Fibroblast of skin of abdomen (primary cell): ENCODE measurements at regions not wholly inside any gene's neighbourhood (a gene's known extent, or its start where the extent isn't known, plus 50 kb on each side); places are given as distances from the start of the nearest gene placed in this dataset.
"Not testable (repeated sequence)": the region's sequence is repeated elsewhere in the genome, so short reads cannot be mapped to it uniquely, and the experiment has no call there.

ENCODE experiments used
- DNase-seq: peaks from one replicate; pipeline ENCODE4 v3.0.0-alpha.2; 2013

- DNase-seq = no peak
These were observed 305.2 kb upstream of the MIS18BP1 start for GRCh38 chr14:45558183-45558582.

GRCh38 chr14:45553981-45554380, 301.0 kb upstream of the MIS18BP1 start:
- no peak for DNase-seq

GRCh38 chr14:45551240-45551820, 298.3 kb upstream of the MIS18BP1 start:
- not testable (repeated sequence) for DNase-seq

- no peak for DNase-seq
These were observed 278.0 kb upstream of the MIS18BP1 start for GRCh38 chr14:45531022-45531421.

GRCh38 chr14:45526715-45527549, 273.9 kb upstream of the MIS18BP1 start:
- no peak for DNase-seq

GRCh38 chr14:45519766-45520165, 266.8 kb upstream of the MIS18BP1 start:
- DNase-seq = no peak

- DNase-seq = no peak
These were observed 239.9 kb upstream of the MIS18BP1 start for GRCh38 chr14:45492876-45493275.

- DNase-seq = no peak
These were observed 238.9 kb upstream of the MIS18BP1 start for GRCh38 chr14:45491914-45492313.

- no peak for DNase-seq
These were observed 233.6 kb upstream of the MIS18BP1 start for GRCh38 chr14:45486599-45486998.

- DNase-seq = no peak
These were observed 214.0 kb upstream of the MIS18BP1 start for GRCh38 chr14:45467023-45467422.

GRCh38 chr14:45434221-45434620, 181.2 kb upstream of the MIS18BP1 start:
- no peak for DNase-seq

- peak; percentile 24 for DNase-seq
These were observed 173.8 kb upstream of the MIS18BP1 start for GRCh38 chr14:45426685-45427282.

- DNase-seq = no peak
These were observed 153.9 kb upstream of the MIS18BP1 start for GRCh38 chr14:45406942-45407341.

- DNase-seq = no peak
These were observed 148.1 kb upstream of the MIS18BP1 start for GRCh38 chr14:45400950-45401640.

GRCh38 chr14:45400509-45400908, 147.5 kb upstream of the MIS18BP1 start:
- DNase-seq = no peak

- DNase-seq = no peak
These were observed 128.1 kb upstream of the MIS18BP1 start for GRCh38 chr14:45381091-45381490.

- peak; percentile 8 for DNase-seq
These were observed 124.2 kb upstream of the MIS18BP1 start for GRCh38 chr14:45377166-45377565.

GRCh38 chr14:45373877-45374276, 120.9 kb upstream of the MIS18BP1 start:
- no peak for DNase-seq

GRCh38 chr14:45364565-45365156, 111.7 kb upstream of the MIS18BP1 start:
- no peak for DNase-seq

- DNase-seq = no peak
These were observed 109.5 kb upstream of the MIS18BP1 start for GRCh38 chr14:45362505-45362904.

GRCh38 chr14:45361727-45362126, 108.7 kb upstream of the MIS18BP1 start:
- peak; percentile 20 for DNase-seq

GRCh38 chr14:45359746-45360145, 106.7 kb upstream of the MIS18BP1 start:
- DNase-seq = peak; percentile 75
